A673 (cell line): ENCODE measurements at regions not wholly inside any gene's neighbourhood (a gene's known extent, or its start where the extent isn't known, plus 50 kb on each side); places are given as distances from the start of the nearest gene placed in this dataset.

Experiments used
- BruUV-seq: library from RNA; stranded (reverse); fragments of 400-500 nt; replicated peaks from 2 replicates; lab custom pipeline; 2021; lab: Mats Ljungman, UMichigan
- CTCF ChIA-PET: fragments of 300-600 bp; sonication (Branson Sonifier 250); formaldehyde crosslinking; loops from one replicate; lab custom pipeline; 2022; ENCODE audit warnings: antibody characterized with exemption; lab: Charles Lee
- POLR2A ChIA-PET: fragments of 300-600 bp; sonication (Branson Sonifier 250); formaldehyde crosslinking; loops from one replicate; lab custom pipeline; 2022; ENCODE audit warnings: antibody characterized with exemption; ENCODE audit not compliant: low non-redundant PET; lab: Charles Lee
- DNase-seq: peaks from one replicate; pipeline ENCODE4 v3.0.0-alpha.2; 2015; ENCODE audit warnings: low spot score
- H3K27ac ChIP-seq: fragments of 200-600 bp; sonication (generic); 2 replicates; pipeline ENCODE4 v1.5.1; 2016; ENCODE audit warnings: mixed run types, low read depth, mild to moderate bottlenecking, mixed read lengths, antibody characterized with exemption, low read length; ENCODE audit not compliant: poor library complexity, severe bottlenecking
- H3K27me3 ChIP-seq: fragments of 200-600 bp; sonication (generic); replicated peaks from 2 replicates; pipeline ENCODE4 v1.6.1; 2017; ENCODE audit warnings: mixed run types, low read depth, mild to moderate bottlenecking, mixed read lengths, antibody characterized with exemption, low read length; ENCODE audit not compliant: insufficient read depth, poor library complexity
- H3K36me3 ChIP-seq: fragments of 200-600 bp; sonication (generic); 2 replicates; pipeline ENCODE4 v1.6.1; 2016; ENCODE audit warnings: mixed run types, mild to moderate bottlenecking, mixed read lengths, antibody characterized with exemption, low read length; ENCODE audit not compliant: insufficient read depth, poor library complexity, severe bottlenecking
- H3K4me1 ChIP-seq: fragments of 200-600 bp; sonication (generic); 2 replicates; pipeline ENCODE4 v1.6.1; 2017; ENCODE audit warnings: mixed run types, mild to moderate bottlenecking, mixed read lengths, antibody characterized with exemption, low read length; ENCODE audit not compliant: insufficient read depth, poor library complexity, severe bottlenecking
- H3K4me3 ChIP-seq: fragments of 200-600 bp; sonication (generic); 2 replicates; pipeline ENCODE4 v1.5.1; 2016; ENCODE audit warnings: low read depth, mixed run types, mild to moderate bottlenecking, mixed read lengths, low read length; ENCODE audit not compliant: poor library complexity, severe bottlenecking
- H3K9me3 ChIP-seq: fragments of 200-600 bp; sonication (generic); 2 replicates; pipeline ENCODE4 v1.6.1; 2016; ENCODE audit warnings: mixed run types, low read depth, mild to moderate bottlenecking, mixed read lengths, antibody characterized with exemption, low read length; ENCODE audit not compliant: poor library complexity, severe bottlenecking
- EZH2 ChIP-seq: fragments of 200-600 bp; sonication (generic); IDR thresholded peaks from 2 replicates; pipeline ENCODE4 v1.6.1; 2017; ENCODE audit warnings: borderline replicate concordance, low read depth, mild to moderate bottlenecking, mixed read lengths, antibody characterized with exemption, low read length; ENCODE audit not compliant: poor library complexity, severe bottlenecking
- intact Hi-C: fragments of 100-400 bp; cut with micrococcal nuclease; formaldehyde crosslinking; loops from one replicate; pipeline ENCODE4 v1.10.0; 2022; ENCODE audit not compliant: unreplicated experiment
- TF ChIP-seq, protein P1 (sequence below): fragments of 300-800, 200-600 bp; sonication (generic); conservative IDR thresholded peaks from 2 replicates; pipeline ENCODE4 v1.5.1; 2017; ENCODE audit warnings: low read depth, mild to moderate bottlenecking, antibody characterized with exemption, low read length, moderate library complexity, mixed read lengths

DNA sequence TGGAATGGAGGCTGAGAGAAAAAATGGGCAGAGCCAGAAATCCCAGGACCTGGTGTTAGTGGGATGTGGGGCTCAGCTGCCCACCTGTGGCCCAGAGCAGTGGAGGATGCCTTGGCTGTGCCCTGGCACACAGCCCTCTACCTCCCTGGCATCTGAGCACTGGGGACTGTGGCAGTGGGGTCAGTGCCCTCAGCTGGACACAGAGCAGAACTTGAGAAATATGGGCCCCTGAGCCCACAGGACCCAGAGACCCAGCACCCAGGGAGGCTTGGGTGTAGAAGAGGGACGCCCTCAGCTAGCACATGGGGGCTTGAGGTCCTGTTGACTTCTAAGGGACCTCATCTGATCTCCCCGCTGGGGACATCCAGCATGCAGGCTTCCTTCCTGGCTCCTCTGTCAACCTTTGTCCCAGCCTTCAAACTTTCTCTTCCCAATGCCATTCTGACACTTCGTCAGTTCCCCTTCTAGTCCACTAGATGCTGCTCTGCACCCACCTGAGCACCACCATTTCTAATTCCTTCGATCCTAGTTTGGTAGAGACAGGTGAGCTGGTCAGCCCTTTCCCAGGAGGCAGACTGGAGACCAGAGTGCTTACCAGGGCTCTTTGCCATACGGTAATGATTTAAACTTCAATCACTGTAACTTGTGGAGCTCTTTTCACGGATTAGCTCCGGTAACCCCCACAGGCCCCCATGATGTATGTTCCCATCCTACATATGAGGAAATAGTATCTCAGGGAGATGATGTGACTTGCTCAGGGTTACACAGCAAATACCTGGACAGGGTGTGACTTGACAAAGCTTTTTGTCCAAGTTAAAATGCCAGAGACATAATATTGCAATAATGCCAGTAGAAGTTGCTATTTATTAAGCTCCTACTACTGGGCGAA, 143.7 kb downstream of the ASCL4 start:
- Histone ChIP-seq H3K27me3 (peaks cover 45% of the 10 kb centered on the region), H3K4me3 (no peak overlapping the region), H3K36me3 (no peaks in the 10 kb centered on the region), H3K9me3 (no peaks in the 10 kb centered on the region), H3K27ac (no peak overlapping the region), H3K4me1 (no peaks in the 10 kb centered on the region)
- peak; percentile 23 for DNase-seq
- no TSS peak for BruUV-seq
- no peak for TF ChIP-seq EZH2
- TF ChIP-seq, protein P1, sequence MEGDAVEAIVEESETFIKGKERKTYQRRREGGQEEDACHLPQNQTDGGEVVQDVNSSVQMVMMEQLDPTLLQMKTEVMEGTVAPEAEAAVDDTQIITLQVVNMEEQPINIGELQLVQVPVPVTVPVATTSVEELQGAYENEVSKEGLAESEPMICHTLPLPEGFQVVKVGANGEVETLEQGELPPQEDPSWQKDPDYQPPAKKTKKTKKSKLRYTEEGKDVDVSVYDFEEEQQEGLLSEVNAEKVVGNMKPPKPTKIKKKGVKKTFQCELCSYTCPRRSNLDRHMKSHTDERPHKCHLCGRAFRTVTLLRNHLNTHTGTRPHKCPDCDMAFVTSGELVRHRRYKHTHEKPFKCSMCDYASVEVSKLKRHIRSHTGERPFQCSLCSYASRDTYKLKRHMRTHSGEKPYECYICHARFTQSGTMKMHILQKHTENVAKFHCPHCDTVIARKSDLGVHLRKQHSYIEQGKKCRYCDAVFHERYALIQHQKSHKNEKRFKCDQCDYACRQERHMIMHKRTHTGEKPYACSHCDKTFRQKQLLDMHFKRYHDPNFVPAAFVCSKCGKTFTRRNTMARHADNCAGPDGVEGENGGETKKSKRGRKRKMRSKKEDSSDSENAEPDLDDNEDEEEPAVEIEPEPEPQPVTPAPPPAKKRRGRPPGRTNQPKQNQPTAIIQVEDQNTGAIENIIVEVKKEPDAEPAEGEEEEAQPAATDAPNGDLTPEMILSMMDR, result peak; percentile 57
- POLR2A ChIA-PET, result no interaction called here
- intact Hi-C loops, result loop anchor here (10.0 kb wide), 2 partner anchors 547 to 597 kb away; partner anchors contain the start of gene FICD
- CTCF ChIA-PET, result interaction anchor here (0.5 kb wide), 1 partner anchor 462 kb away, joined by 5 read pairs; no protein-coding TSS in a partner anchor

DNA sequence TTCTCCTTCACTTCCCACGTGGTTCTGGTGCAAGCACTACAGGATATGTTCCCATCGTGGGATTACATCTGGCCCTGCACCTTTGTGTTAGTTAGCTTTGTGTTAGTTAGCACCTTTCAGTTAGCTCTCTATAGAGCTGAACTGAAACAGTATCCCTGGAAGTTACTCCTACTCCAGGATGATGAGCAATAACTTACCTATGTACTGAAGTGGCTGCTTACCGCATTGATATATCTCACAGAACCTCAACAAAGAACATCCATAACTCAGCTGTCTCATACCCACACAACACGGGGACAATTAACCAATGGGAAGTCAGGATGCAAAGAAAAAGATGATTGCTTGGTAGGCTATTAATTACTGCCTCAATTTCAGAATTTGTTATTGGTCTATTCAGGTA, 146.6 kb downstream of the ASCL4 start:
- CTCF ChIA-PET, result no interaction called here
- Histone ChIP-seq H3K27ac (no peak overlapping the region), H3K36me3 (no peaks in the 10 kb centered on the region), H3K4me1 (no peaks in the 10 kb centered on the region), H3K9me3 (no peaks in the 10 kb centered on the region), H3K4me3 (no peak overlapping the region), H3K27me3 (peaks cover 46% of the 10 kb centered on the region)
- POLR2A ChIA-PET, result no interaction called here
- TF ChIP-seq, protein P1, result no peak
- TF ChIP-seq EZH2, result no peak
- no peak for DNase-seq
- intact Hi-C loops, result no loop called here
- BruUV-seq, result no TSS peak

DNA sequence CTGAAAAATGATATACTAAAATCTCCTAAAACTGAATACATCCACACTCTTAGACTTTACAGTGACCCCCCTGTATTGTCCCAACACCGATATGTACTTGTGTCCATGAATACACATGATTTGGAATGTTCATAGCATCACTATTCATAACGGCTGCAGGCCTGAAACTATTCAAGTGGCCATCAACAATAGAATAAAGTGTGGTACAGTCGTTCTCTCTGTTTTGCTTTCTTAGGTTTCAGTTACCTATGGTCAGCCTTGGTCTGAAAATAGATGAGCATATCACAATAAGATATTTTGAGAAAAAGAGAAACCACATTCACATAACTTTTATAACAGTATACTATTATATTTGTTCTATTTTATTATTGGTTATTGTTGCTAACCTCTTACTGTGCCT, 150.6 kb downstream of the ASCL4 start:
- TF ChIP-seq, protein P1, result no peak
- no peak for TF ChIP-seq EZH2
- Histone ChIP-seq H3K9me3 (no peaks in the 10 kb centered on the region), H3K4me3 (no peak overlapping the region), H3K27me3 (peaks cover 34% of the 10 kb centered on the region), H3K36me3 (no peaks in the 10 kb centered on the region), H3K4me1 (no peaks in the 10 kb centered on the region), H3K27ac (no peak overlapping the region)
- intact Hi-C loops, result no loop called here
- ChIA-PET CTCF (no interaction called here), POLR2A (no interaction called here)
- DNase-seq, result no peak
- no TSS peak for BruUV-seq
